Naive thymus-derived CD4-positive, alpha-beta T cell (primary cell): ENCODE measurements at regions not wholly inside any gene's neighbourhood (a gene's known extent, or its start where the extent isn't known, plus 50 kb on each side); places are given as distances from the start of the nearest gene placed in this dataset.
A peak's percentile ranks its signal among the peaks of the same experiment; 100 is the strongest.
"Not testable (repeated sequence)": the region's sequence is repeated elsewhere in the genome, so short reads cannot be mapped to it uniquely, and the experiment has no call there.

ENCODE experiments used
- ATAC-seq: fragments of 150-1000 bp; cut with Tn5 transposase; 2 replicates; pipeline ENCODE4 v1.10.0; 2021; ENCODE audit warnings: mild to moderate bottlenecking, moderate library complexity
- CTCF ChIA-PET: fragments of 350-600 bp; sonication (Branson Sonifier 250); formaldehyde crosslinking; loops from one replicate; lab custom pipeline; 2021; ENCODE audit warnings: antibody characterized with exemption; lab: Charles Lee
- POLR2A ChIA-PET: fragments of 350-600 bp; sonication (Branson Sonifier 250); formaldehyde crosslinking; loops from one replicate; lab custom pipeline; 2021; ENCODE audit warnings: antibody characterized with exemption, inconsistent platforms; lab: Charles Lee
- DNase-seq, 9 donors: peaks; one replicate each; pipeline versions ENCODE4 v3.0.0 to v3.0.0-alpha.2; 2020 to 2022; ENCODE audit warnings: mixed read lengths in 1 of 9
- H3K27ac ChIP-seq: one replicate; pipeline ENCODE4 v1.7.0; 2013; ENCODE audit warnings: mild to moderate bottlenecking, low read depth, low read length, moderate library complexity
- H3K27me3 ChIP-seq, 2 donors: one replicate each; pipeline ENCODE4 v1.7.0; 2013; ENCODE audit warnings: low read length in 2 of 2, mild to moderate bottlenecking in 2 of 2, moderate library complexity in 2 of 2; ENCODE audit not compliant: control insufficient read depth in 2 of 2, insufficient read depth in 2 of 2
- H3K36me3 ChIP-seq, 3 experiments: 1 replicate in 2 of 3; 2 replicates in 1 of 3; pipeline ENCODE4 v1.7.0; 2013; ENCODE audit warnings: low read length in 3 of 3, mild to moderate bottlenecking in 3 of 3, moderate library complexity in 1 of 3; ENCODE audit not compliant: insufficient read depth in 3 of 3, control insufficient read depth in 2 of 3
- H3K4me1 ChIP-seq, 2 donors: one replicate each; pipeline ENCODE4 v1.7.0; 2013; ENCODE audit warnings: low read length in 2 of 2, mild to moderate bottlenecking in 2 of 2, moderate library complexity in 1 of 2; ENCODE audit not compliant: control insufficient read depth in 2 of 2, insufficient read depth in 2 of 2
- H3K4me3 ChIP-seq: 2 replicates; pipeline ENCODE4 v1.7.0; 2013; ENCODE audit warnings: mild to moderate bottlenecking, low read length
- H3K9me3 ChIP-seq, 3 experiments: 1 replicate in 2 of 3; 2 replicates in 1 of 3; pipeline ENCODE4 v1.7.0; 2013; ENCODE audit warnings: low read length in 3 of 3; ENCODE audit not compliant: control insufficient read depth in 2 of 3
- H3K27ac Mint-ChIP-seq, 9 donors: one replicate each; pipeline ENCODE4 v1.8.0; 2020 to 2022; ENCODE audit warnings: mixed read lengths in 9 of 9, mild to moderate bottlenecking in 8 of 9, moderate library complexity in 5 of 9, inconsistent platforms in 2 of 9
- H3K27me3 Mint-ChIP-seq, 5 donors: one replicate each; pipeline ENCODE4 v1.8.0; 2021 to 2022; ENCODE audit warnings: mixed read lengths in 5 of 5, mild to moderate bottlenecking in 1 of 5
- H3K36me3 Mint-ChIP-seq, 5 donors: one replicate each; pipeline ENCODE4 v1.8.0; 2020 to 2022; ENCODE audit warnings: mixed read lengths in 5 of 5, mild to moderate bottlenecking in 3 of 5, inconsistent platforms in 1 of 5
- H3K4me1 Mint-ChIP-seq, 7 donors: one replicate each; pipeline ENCODE4 v1.8.0; 2020 to 2022; ENCODE audit warnings: mixed read lengths in 7 of 7, mild to moderate bottlenecking in 3 of 7, inconsistent platforms in 1 of 7
- H3K4me3 Mint-ChIP-seq, 10 donors: one replicate each; pipeline ENCODE4 v1.8.0; 2020 to 2022; ENCODE audit warnings: mild to moderate bottlenecking in 10 of 10, mixed read lengths in 10 of 10, moderate library complexity in 6 of 10, inconsistent platforms in 2 of 10
- H3K9me3 Mint-ChIP-seq, 11 donors: one replicate each; pipeline ENCODE4 v1.8.0; 2020 to 2022; ENCODE audit warnings: mixed read lengths in 11 of 11, mild to moderate bottlenecking in 4 of 11, inconsistent platforms in 1 of 11, moderate library complexity in 1 of 11
- intact Hi-C, 2 donors: fragments of 100-400 bp; cut with micrococcal nuclease; formaldehyde crosslinking; loops; one replicate each; pipeline ENCODE4 v1.15.1; 2023

DNA sequence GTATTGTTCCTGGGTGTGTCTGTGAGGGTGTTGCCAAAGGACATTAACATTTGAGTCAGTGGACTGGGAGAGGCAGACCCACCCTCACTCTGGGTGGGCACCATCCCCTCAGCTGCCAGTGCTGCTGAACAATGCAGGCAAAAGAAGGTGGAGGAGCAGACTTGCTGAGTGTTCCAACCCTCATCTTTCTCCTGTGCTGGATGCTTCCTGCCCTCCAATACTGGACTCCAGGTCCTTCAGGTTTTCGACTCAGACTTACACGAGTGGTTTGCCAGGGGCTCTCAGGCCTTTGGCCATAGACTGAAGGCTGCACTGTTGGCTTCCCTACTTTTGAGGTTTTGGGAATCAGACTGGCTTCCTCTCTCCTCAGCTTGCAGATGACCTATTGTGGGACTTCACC, 155.0 kb downstream of the THBS2 start:
- H3K4me1 Mint-ChIP-seq, H3K4me3 Mint-ChIP-seq, H3K36me3 ChIP-seq, H3K4me3 ChIP-seq, H3K27ac ChIP-seq, H3K9me3 Mint-ChIP-seq, ATAC-seq, H3K27me3 ChIP-seq, H3K4me1 ChIP-seq, CTCF ChIA-PET, H3K36me3 Mint-ChIP-seq, POLR2A ChIA-PET, H3K9me3 ChIP-seq, DNase-seq, intact Hi-C loops: not testable (repeated sequence)
- H3K27ac Mint-ChIP-seq = peak overlapping the region in 1 of 9 donors; percentile 33
- H3K27me3 Mint-ChIP-seq = peaks cover 0 to 50% (median 31%) of the 10 kb centered on the region in 5 donors

- Mint-ChIP-seq H3K4me1 (no peaks in the 10 kb centered on the region), H3K27ac (no peak overlapping the region), H3K27me3 (peaks cover 0 to 50% (median 33%) of the 10 kb centered on the region in 5 donors), H3K4me3 (no peak overlapping the region), H3K9me3 (peaks cover 0 to 9% (median 0%) of the 10 kb centered on the region in 11 donors), H3K36me3 (peaks cover 0 to 5% (median 0%) of the 10 kb centered on the region in 5 donors)
- Histone ChIP-seq H3K27me3 (no peaks in the 10 kb centered on the region), H3K36me3 (no peaks in the 10 kb centered on the region), H3K4me1 (no peaks in the 10 kb centered on the region), H3K27ac (no peak overlapping the region), H3K9me3 (no peaks in the 10 kb centered on the region), H3K4me3 (no peak overlapping the region)
- DNase-seq (no peak), ATAC-seq (no peak)
- intact Hi-C loops = no loop called here
- ChIA-PET CTCF (no interaction called here), POLR2A (no interaction called here)
Measured at GRCh38 chr6:169098116-169098515, 155.5 kb downstream of the THBS2 start.

- H3K9me3 Mint-ChIP-seq = peaks cover 0 to 10% (median 3%) of the 10 kb centered on the region in 11 donors
- Histone ChIP-seq H3K4me1 (no peaks in the 10 kb centered on the region), H3K4me3 (no peak overlapping the region), H3K36me3 (no peaks in the 10 kb centered on the region), H3K9me3 (no peaks in the 10 kb centered on the region), H3K27ac (no peak overlapping the region), H3K27me3 (no peaks in the 10 kb centered on the region)
- ATAC-seq (no peak), DNase-seq (no peak)
- intact Hi-C loops = no loop called here
- no peak overlapping the region for H3K27ac Mint-ChIP-seq
- ChIA-PET POLR2A (no interaction called here), CTCF (no interaction called here)
- H3K36me3 Mint-ChIP-seq = peaks cover 0 to 5% (median 0%) of the 10 kb centered on the region in 5 donors
- peaks cover 0 to 50% (median 33%) of the 10 kb centered on the region in 5 donors for H3K27me3 Mint-ChIP-seq
- no peak overlapping the region for H3K4me3 Mint-ChIP-seq
- no peaks in the 10 kb centered on the region for H3K4me1 Mint-ChIP-seq
Measured at GRCh38 chr6:169097381-169097959, 156.2 kb downstream of the THBS2 start.

DNA sequence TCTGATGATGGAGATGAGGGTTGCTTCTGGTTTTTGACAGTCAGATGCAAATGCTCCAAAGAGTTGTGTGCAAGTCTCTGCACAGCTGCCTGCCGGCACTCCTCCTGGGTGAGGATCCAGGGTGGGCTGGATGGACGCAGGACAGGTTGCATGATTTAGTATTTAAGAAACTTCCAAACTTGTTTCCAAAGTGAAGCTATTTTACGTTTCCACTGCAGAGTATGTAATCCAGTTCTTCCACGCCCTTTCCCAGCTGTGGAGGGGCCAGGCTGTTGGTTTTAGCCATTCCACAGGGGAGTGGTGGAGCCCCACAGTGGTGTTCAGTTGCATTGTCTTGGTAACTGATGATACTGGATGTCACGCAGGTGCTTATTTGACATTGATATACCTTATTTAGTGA, 157.3 kb downstream of the THBS2 start:
- Histone ChIP-seq H3K4me1 (no peaks in the 10 kb centered on the region), H3K9me3 (no peaks in the 10 kb centered on the region), H3K36me3 (no peaks in the 10 kb centered on the region), H3K27ac (no peak overlapping the region), H3K4me3 (no peak overlapping the region), H3K27me3 (no peaks in the 10 kb centered on the region)
- H3K27ac Mint-ChIP-seq = no peak overlapping the region
- peaks cover 0 to 5% (median 0%) of the 10 kb centered on the region in 5 donors for H3K36me3 Mint-ChIP-seq
- H3K9me3 Mint-ChIP-seq = peaks cover 5 to 16% (median 9%) of the 10 kb centered on the region in 11 donors
- H3K4me1 Mint-ChIP-seq = no peaks in the 10 kb centered on the region
- intact Hi-C loops = no loop called here
- ATAC-seq (no peak), DNase-seq (no peak)
- peaks cover 0 to 50% (median 29%) of the 10 kb centered on the region in 5 donors for H3K27me3 Mint-ChIP-seq
- ChIA-PET POLR2A (no interaction called here), CTCF (no interaction called here)
- H3K4me3 Mint-ChIP-seq = no peak overlapping the region

- H3K4me3 ChIP-seq = no peak overlapping the region
- H3K36me3 ChIP-seq = no peaks in the 10 kb centered on the region
- no peaks in the 10 kb centered on the region for H3K4me1 ChIP-seq
- H3K36me3 Mint-ChIP-seq = peaks cover 0 to 5% (median 0%) of the 10 kb centered on the region in 5 donors
- no peak overlapping the region for H3K4me3 Mint-ChIP-seq
- H3K9me3 Mint-ChIP-seq = peaks cover 5 to 29% (median 15%) of the 10 kb centered on the region in 11 donors
- no peak overlapping the region for H3K27ac ChIP-seq
- ATAC-seq (no peak), DNase-seq (no peak)
- ChIA-PET CTCF (no interaction called here), POLR2A (no interaction called here)
- H3K9me3 ChIP-seq = peaks cover 0 to 10% (median 0%) of the 10 kb centered on the region in 3 experiments
- no peak overlapping the region for H3K27ac Mint-ChIP-seq
- H3K27me3 Mint-ChIP-seq = peaks cover 0 to 44% (median 24%) of the 10 kb centered on the region in 5 donors
- intact Hi-C loops = no loop called here
- no peaks in the 10 kb centered on the region for H3K27me3 ChIP-seq
- H3K4me1 Mint-ChIP-seq = no peaks in the 10 kb centered on the region
Measured at GRCh38 chr6:169095153-169095552, 158.5 kb downstream of the THBS2 start.

DNA sequence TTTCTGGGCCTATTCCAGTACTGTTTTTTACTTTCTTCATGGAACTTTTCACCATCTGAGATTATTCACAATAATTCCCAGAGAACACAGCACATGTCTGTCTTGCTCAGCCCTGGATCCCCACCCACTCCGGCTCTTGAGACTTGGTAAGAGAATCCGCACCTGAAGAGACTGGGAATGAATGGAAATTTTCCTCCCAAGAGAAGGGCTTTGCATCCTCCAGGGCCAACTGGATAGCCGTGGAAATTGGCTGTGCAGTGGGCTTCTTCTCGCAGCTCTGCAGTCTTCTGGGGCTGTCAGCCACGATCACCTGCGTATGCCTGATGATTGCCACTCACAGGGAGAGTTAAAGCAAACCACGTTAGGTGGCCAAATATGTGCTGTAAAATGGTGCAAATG, 159.1 kb downstream of the THBS2 start:
- no peak overlapping the region for H3K27ac Mint-ChIP-seq

More for the DNA sequence above, 159.1 kb downstream of the THBS2 start:
- Mint-ChIP-seq H3K9me3 (peaks cover 11 to 35% (median 20%) of the 10 kb centered on the region in 11 donors), H3K4me1 (no peaks in the 10 kb centered on the region), H3K27me3 (peaks cover 0 to 38% (median 19%) of the 10 kb centered on the region in 5 donors), H3K4me3 (no peak overlapping the region), H3K36me3 (peaks cover 0 to 5% (median 0%) of the 10 kb centered on the region in 5 donors)
- H3K36me3 ChIP-seq = no peaks in the 10 kb centered on the region
- POLR2A ChIA-PET = no interaction called here
- CTCF ChIA-PET = no interaction called here
- peaks cover 0 to 10% (median 0%) of the 10 kb centered on the region in 3 experiments for H3K9me3 ChIP-seq
- intact Hi-C loops = no loop called here
- H3K27ac ChIP-seq = no peak overlapping the region
- ATAC-seq (no peak), DNase-seq (no peak)
- H3K27me3 ChIP-seq = no peaks in the 10 kb centered on the region
- H3K4me3 ChIP-seq = no peak overlapping the region
- no peaks in the 10 kb centered on the region for H3K4me1 ChIP-seq
